ENCODE measurements at regions not wholly inside any gene's neighbourhood (a gene's known extent, or its start where the extent isn't known, plus 50 kb on each side); places are given as distances from the start of the nearest gene placed in this dataset.

DNA sequence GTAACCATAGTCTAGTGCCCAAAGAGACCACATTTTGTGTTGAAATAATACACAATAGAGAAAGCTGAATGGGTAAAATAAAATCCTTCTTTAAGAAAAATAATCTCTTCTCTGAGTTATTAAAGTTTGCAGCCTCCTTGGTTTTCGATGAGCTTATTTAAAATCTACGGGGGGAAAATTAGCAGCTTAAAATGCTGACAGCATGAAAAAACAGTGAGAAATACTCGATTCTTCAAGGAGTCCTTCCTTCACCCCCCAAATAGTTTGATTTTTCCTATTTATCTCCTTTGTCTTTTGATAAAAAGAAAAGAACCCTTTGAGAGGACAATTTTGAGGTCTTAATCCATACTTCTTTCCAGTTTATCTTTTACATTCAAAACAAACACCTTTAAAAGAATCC is 394.0 kb upstream of the B3GALT2 start:
- ATAC-seq (ENCODE audit: low read depth in 2 of 2), result no peak
- no peaks in the 10 kb centered on the region for H3K27me3 ChIP-seq (ENCODE audit: control insufficient read depth, insufficient read depth, low read length)
- H3K4me3 ChIP-seq (ENCODE audit: low read depth, low read length), result no peak overlapping the region
- Mint-ChIP-seq H3K4me1 (peaks cover 3 to 32% (median 8%) of the 10 kb centered on the region in 4 donors), H3K27ac (no peak overlapping the region), H3K9me3 (peaks cover 0 to 7% (median 0%) of the 10 kb centered on the region in 7 donors), H3K27me3 (no peaks in the 10 kb centered on the region), H3K36me3 (no peaks in the 10 kb centered on the region), H3K4me3 (no peak overlapping the region)
- no peaks in the 10 kb centered on the region for H3K4me1 ChIP-seq (ENCODE audit: control insufficient read depth, insufficient read depth, low read length, poor library complexity, severe bottlenecking)
- H3K36me3 ChIP-seq (ENCODE audit: control insufficient read depth, insufficient read depth, low read length), result no peaks in the 10 kb centered on the region
- H3K27ac ChIP-seq (ENCODE audit: insufficient read depth, low read length, poor library complexity, severe bottlenecking), result no peak overlapping the region
- no peaks in the 10 kb centered on the region for H3K9me3 ChIP-seq (ENCODE audit: control insufficient read depth in 2 of 2, low read length in 2 of 2)
- no peak for DNase-seq

DNA sequence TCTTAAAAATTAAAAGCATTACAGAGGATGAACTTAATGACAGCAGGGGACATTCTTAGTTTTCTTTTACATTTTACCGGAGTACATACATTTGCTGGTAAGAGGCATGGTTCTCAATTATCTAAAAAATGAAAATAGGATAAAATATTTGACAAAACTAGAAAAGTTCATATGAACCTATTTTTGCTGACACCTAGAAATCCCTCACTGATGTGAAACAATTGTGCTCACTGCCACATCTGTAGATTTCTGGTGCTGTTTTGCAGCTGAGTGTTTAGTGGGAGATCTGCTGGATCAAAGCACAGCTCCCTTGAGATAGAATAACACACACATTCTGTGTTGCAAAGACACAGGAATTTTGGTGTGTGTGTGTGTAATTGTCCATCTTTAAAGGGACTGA is 392.9 kb upstream of the B3GALT2 start:
- no peak overlapping the region for H3K4me3 ChIP-seq (ENCODE audit: low read depth, low read length)
- peaks cover 3 to 32% (median 8%) of the 10 kb centered on the region in 4 donors for H3K4me1 Mint-ChIP-seq
- H3K4me1 ChIP-seq (ENCODE audit: control insufficient read depth, insufficient read depth, low read length, poor library complexity, severe bottlenecking), result no peaks in the 10 kb centered on the region
- H3K36me3 Mint-ChIP-seq, result no peaks in the 10 kb centered on the region
- no peak overlapping the region for H3K4me3 Mint-ChIP-seq
- no peaks in the 10 kb centered on the region for H3K27me3 Mint-ChIP-seq
- ATAC-seq (ENCODE audit: low read depth in 2 of 2) (no peak), DNase-seq (no peak)
- no peaks in the 10 kb centered on the region for H3K27me3 ChIP-seq (ENCODE audit: control insufficient read depth, insufficient read depth, low read length)
- no peak overlapping the region for H3K27ac Mint-ChIP-seq
- H3K9me3 ChIP-seq (ENCODE audit: control insufficient read depth in 2 of 2, low read length in 2 of 2), result no peaks in the 10 kb centered on the region
- H3K36me3 ChIP-seq (ENCODE audit: control insufficient read depth, insufficient read depth, low read length), result no peaks in the 10 kb centered on the region
- H3K9me3 Mint-ChIP-seq, result peaks cover 0 to 7% (median 0%) of the 10 kb centered on the region in 7 donors
- no peak overlapping the region for H3K27ac ChIP-seq (ENCODE audit: insufficient read depth, low read length, poor library complexity, severe bottlenecking)

DNA sequence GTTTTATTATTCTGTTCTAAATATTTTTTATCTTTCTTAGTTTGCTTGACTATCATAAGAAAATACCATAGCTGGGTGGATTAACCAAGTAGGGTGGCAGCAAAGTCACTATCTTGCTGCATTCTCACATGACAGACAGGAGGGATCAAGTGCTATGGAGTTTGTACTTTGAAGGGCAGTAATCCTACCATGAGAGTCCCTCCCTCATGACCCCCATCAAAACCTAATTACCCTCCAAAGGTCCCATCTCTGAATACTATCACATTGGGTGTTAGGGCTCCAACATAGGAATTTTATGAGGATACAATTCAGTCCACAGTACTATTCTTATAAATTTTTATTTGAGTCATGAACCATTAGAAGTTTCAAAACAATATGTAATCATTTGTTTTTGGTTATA is 388.5 kb upstream of the B3GALT2 start:
- Histone ChIP-seq H3K27ac (ENCODE audit: insufficient read depth, low read length, poor library complexity, severe bottlenecking) (no peak overlapping the region), H3K4me3 (ENCODE audit: low read depth, low read length) (no peak overlapping the region), H3K36me3 (ENCODE audit: control insufficient read depth, insufficient read depth, low read length) (no peaks in the 10 kb centered on the region), H3K4me1 (ENCODE audit: control insufficient read depth, insufficient read depth, low read length, poor library complexity, severe bottlenecking) (peaks cover 3% of the 10 kb centered on the region), H3K9me3 (ENCODE audit: control insufficient read depth in 2 of 2, low read length in 2 of 2) (no peaks in the 10 kb centered on the region), H3K27me3 (ENCODE audit: control insufficient read depth, insufficient read depth, low read length) (no peaks in the 10 kb centered on the region)
- ATAC-seq (ENCODE audit: low read depth in 2 of 2) (no peak), DNase-seq (no peak)
- Mint-ChIP-seq H3K4me3 (no peak overlapping the region), H3K9me3 (peaks cover 0 to 17% (median 2%) of the 10 kb centered on the region in 7 donors), H3K4me1 (peaks cover 11 to 28% (median 14%) of the 10 kb centered on the region in 4 donors), H3K36me3 (peaks cover 10% of the 10 kb centered on the region), H3K27me3 (no peaks in the 10 kb centered on the region), H3K27ac (no peak overlapping the region)

DNA sequence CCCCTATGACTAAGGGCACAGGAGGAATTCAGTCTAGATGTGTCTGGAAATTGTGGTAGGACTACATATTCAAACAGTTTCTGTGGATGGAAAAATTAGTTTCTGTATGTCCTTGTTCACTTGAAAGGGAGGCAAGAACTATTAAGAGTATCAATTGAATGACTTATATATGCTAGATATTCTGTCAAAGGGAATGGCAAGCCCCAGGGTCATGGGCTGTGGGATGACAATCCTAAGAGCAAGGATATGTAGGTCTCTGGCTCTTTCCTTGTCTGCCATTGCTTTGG is 383.5 kb upstream of the B3GALT2 start:
- H3K27me3 ChIP-seq (ENCODE audit: control insufficient read depth, insufficient read depth, low read length), result no peaks in the 10 kb centered on the region
- H3K4me1 Mint-ChIP-seq, result peaks cover 23 to 37% (median 27%) of the 10 kb centered on the region in 4 donors
- DNase-seq (no peak), ATAC-seq (ENCODE audit: low read depth in 2 of 2) (peak in 1 of 2 donors; percentile 8)
- peak overlapping the region; percentile 75 to 95 (median 80) for H3K27ac Mint-ChIP-seq
- H3K36me3 Mint-ChIP-seq, result peaks cover 17% of the 10 kb centered on the region
- H3K9me3 ChIP-seq (ENCODE audit: control insufficient read depth in 2 of 2, low read length in 2 of 2), result no peaks in the 10 kb centered on the region
- H3K4me3 ChIP-seq (ENCODE audit: low read depth, low read length), result peak overlapping the region; percentile 61
- peak overlapping the region in 3 of 4 donors; percentile 39 to 69 (median 45) for H3K4me3 Mint-ChIP-seq
- peak overlapping the region; percentile 48 for H3K27ac ChIP-seq (ENCODE audit: insufficient read depth, low read length, poor library complexity, severe bottlenecking)
- H3K9me3 Mint-ChIP-seq, result peaks cover 0 to 17% (median 2%) of the 10 kb centered on the region in 7 donors
- no peaks in the 10 kb centered on the region for H3K36me3 ChIP-seq (ENCODE audit: control insufficient read depth, insufficient read depth, low read length)
- H3K4me1 ChIP-seq (ENCODE audit: control insufficient read depth, insufficient read depth, low read length, poor library complexity, severe bottlenecking), result peaks cover 9% of the 10 kb centered on the region
- no peaks in the 10 kb centered on the region for H3K27me3 Mint-ChIP-seq

DNA sequence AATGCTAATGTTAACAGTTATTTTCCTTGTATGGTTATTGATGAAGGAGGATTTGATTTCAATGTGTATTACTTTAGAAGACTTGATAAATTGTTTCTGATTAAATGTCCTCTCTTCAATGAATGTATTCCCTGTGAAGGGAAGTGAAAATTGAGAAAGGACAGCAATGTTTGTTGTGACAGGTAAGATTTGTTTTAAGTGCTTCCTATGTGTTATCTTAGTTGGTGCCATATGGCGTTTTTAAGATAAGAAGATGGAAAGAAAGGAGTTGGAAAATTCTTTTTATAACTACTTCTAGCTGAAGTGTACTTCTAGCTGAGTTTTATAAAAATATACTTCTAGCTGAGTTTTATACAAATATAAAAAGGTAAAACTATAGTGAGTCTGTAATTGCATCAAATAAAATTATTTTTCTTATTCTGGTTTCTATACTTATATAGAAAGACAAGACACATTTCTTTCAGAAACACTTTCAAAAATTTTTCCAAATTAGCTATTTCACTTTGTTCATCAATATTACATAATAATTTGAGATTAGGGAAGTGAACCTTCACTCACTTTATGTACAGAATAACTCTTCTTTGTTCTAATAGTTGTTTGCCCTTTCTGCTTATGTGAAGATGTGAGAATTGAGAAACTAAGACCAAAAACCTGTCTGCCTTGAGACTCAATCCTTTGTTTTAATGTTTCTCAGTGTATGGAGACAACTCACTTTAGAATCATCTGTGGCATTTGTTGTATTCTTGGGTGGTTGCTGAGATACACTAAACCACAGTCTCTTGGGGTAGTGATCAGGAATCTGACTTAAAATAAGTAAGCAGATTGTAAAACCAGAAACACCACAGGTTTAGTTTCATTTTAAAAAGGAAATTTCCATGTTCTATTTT is 382.9 kb upstream of the B3GALT2 start:
- Histone ChIP-seq H3K9me3 (ENCODE audit: control insufficient read depth in 2 of 2, low read length in 2 of 2) (no peaks in the 10 kb centered on the region), H3K4me3 (ENCODE audit: low read depth, low read length) (peak overlapping the region; percentile 61), H3K36me3 (ENCODE audit: control insufficient read depth, insufficient read depth, low read length) (no peaks in the 10 kb centered on the region), H3K4me1 (ENCODE audit: control insufficient read depth, insufficient read depth, low read length, poor library complexity, severe bottlenecking) (peaks cover 9% of the 10 kb centered on the region), H3K27ac (ENCODE audit: insufficient read depth, low read length, poor library complexity, severe bottlenecking) (peak overlapping the region; percentile 48), H3K27me3 (ENCODE audit: control insufficient read depth, insufficient read depth, low read length) (no peaks in the 10 kb centered on the region)
- ATAC-seq (ENCODE audit: low read depth in 2 of 2) (peak; percentile 50 to 66), DNase-seq (peak in 2 of 3 donors; percentile 29 to 37)
- Mint-ChIP-seq H3K27ac (peak overlapping the region; percentile 75 to 95 (median 80)), H3K36me3 (peaks cover 17% of the 10 kb centered on the region), H3K27me3 (no peaks in the 10 kb centered on the region), H3K9me3 (peaks cover 0 to 17% (median 2%) of the 10 kb centered on the region in 7 donors), H3K4me1 (peaks cover 23 to 37% (median 27%) of the 10 kb centered on the region in 4 donors), H3K4me3 (peak overlapping the region in 3 of 4 donors; percentile 39 to 69 (median 45))

DNA sequence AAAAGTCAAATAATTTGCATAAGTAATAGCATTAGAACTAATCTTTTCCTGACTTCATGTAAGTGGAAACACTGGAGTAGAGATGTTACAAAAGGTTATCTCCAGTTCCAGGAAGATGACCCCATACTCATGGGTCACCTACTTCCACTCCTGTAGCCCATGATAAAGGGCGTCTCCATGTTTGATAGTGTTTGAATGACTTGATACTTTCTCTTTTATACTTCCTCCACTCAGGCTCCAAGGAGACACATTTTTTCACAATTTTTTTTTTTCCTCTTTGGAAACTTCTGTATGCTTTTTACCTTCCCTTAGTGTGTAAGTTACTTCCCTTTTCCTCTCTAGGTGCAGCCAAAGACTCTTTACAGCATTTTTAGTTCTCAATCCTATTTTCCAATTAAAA is 382.1 kb upstream of the B3GALT2 start:
- Mint-ChIP-seq H3K9me3 (peaks cover 0 to 11% (median 1%) of the 10 kb centered on the region in 7 donors), H3K27me3 (no peaks in the 10 kb centered on the region), H3K27ac (peak overlapping the region; percentile 33 to 57 (median 42)), H3K4me3 (peak overlapping the region in 2 of 4 donors; percentile 44 to 63), H3K36me3 (peaks cover 17% of the 10 kb centered on the region), H3K4me1 (peaks cover 23 to 37% (median 27%) of the 10 kb centered on the region in 4 donors)
- no peaks in the 10 kb centered on the region for H3K36me3 ChIP-seq (ENCODE audit: control insufficient read depth, insufficient read depth, low read length)
- H3K27ac ChIP-seq (ENCODE audit: insufficient read depth, low read length, poor library complexity, severe bottlenecking), result no peak overlapping the region
- peaks cover 9% of the 10 kb centered on the region for H3K4me1 ChIP-seq (ENCODE audit: control insufficient read depth, insufficient read depth, low read length, poor library complexity, severe bottlenecking)
- DNase-seq, result no peak
- no peaks in the 10 kb centered on the region for H3K27me3 ChIP-seq (ENCODE audit: control insufficient read depth, insufficient read depth, low read length)
- peak overlapping the region; percentile 49 for H3K4me3 ChIP-seq (ENCODE audit: low read depth, low read length)
- no peaks in the 10 kb centered on the region for H3K9me3 ChIP-seq (ENCODE audit: control insufficient read depth in 2 of 2, low read length in 2 of 2)
- no peak for ATAC-seq (ENCODE audit: low read depth in 2 of 2)

DNA sequence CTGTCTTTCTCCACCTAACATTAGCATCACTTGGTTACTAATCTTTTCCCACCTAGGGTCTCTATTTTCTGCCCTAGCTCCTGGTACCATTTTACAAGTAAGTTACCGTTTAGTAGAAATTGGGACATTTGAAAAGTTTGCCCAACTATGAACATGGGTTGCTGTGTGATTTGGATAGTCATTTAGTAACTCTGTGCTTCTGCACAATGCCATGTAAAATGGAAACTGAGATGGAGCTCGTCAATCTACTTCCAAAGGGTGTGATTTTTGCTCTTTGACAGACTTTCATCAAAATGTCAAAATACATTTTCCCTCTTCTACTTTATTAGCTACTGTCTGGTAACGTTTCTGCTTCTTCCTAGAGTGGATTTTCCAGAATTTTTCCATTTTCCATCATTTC is 381.5 kb upstream of the B3GALT2 start:
- Mint-ChIP-seq H3K27ac (peak overlapping the region in 2 of 3 donors; percentile 55 to 64), H3K4me3 (peak overlapping the region in 2 of 4 donors; percentile 44 to 72), H3K4me1 (peaks cover 23 to 37% (median 27%) of the 10 kb centered on the region in 4 donors), H3K27me3 (no peaks in the 10 kb centered on the region), H3K36me3 (peaks cover 14% of the 10 kb centered on the region), H3K9me3 (peaks cover 0 to 9% (median 0%) of the 10 kb centered on the region in 7 donors)
- peaks cover 9% of the 10 kb centered on the region for H3K4me1 ChIP-seq (ENCODE audit: control insufficient read depth, insufficient read depth, low read length, poor library complexity, severe bottlenecking)
- no peaks in the 10 kb centered on the region for H3K27me3 ChIP-seq (ENCODE audit: control insufficient read depth, insufficient read depth, low read length)
- H3K36me3 ChIP-seq (ENCODE audit: control insufficient read depth, insufficient read depth, low read length), result no peaks in the 10 kb centered on the region
- H3K27ac ChIP-seq (ENCODE audit: insufficient read depth, low read length, poor library complexity, severe bottlenecking), result no peak overlapping the region
- no peaks in the 10 kb centered on the region for H3K9me3 ChIP-seq (ENCODE audit: control insufficient read depth in 2 of 2, low read length in 2 of 2)
- no peak for ATAC-seq (ENCODE audit: low read depth in 2 of 2)
- peak overlapping the region; percentile 49 for H3K4me3 ChIP-seq (ENCODE audit: low read depth, low read length)
- DNase-seq, result no peak

Data from CD4-positive, CD25-positive, alpha-beta regulatory T cell (primary cell).